HG03575 (cell line): ENCODE measurements at regions not wholly inside any gene's neighbourhood (a gene's known extent, or its start where the extent isn't known, plus 50 kb on each side); places are given as distances from the start of the nearest gene placed in this dataset.

Source experiments
- ATAC-seq: cut with Tn5 transposase; IDR thresholded peaks from one replicate; pipeline ENCODE4 v1.9.1; 2021; ENCODE audit not compliant: unreplicated experiment, insufficient number of reproducible peaks, low FRiP score; ENCODE audit errors: extremely low read depth

DNA sequence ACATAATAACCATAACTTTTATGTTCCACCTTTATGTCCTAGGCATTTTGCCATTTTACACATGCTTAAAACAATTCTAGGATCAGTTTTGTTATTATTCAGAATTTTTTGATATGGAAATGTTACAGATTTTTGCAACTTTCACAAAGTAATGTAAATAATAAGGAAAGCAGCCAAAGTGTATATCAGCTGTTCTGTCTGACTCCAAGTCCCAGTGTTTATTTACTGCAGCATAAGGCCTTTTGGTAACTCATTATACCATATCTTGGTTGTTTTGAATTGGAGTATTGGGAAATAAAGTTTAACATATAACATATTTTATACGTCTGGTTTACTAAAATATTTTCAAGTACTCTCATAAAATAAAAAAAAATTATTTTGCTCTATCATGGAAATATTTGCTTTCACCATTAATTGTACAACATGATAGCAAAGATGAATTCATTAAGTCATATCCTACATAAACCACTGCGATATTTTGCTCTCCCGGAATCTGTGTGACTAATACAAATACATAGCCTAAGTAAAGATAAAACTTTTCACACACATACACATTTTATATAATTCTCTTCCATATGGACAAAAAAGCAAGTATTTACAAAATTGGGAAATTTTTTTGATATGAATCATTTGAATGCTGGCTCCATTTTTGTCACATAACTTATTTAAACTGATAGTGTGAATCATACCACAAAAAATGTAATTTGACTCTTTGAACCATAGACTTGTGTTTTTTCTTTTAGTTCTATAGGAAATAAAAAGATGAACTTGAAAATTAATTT is 399.0 kb downstream of the PABPC4L start:
- no peak for ATAC-seq

DNA sequence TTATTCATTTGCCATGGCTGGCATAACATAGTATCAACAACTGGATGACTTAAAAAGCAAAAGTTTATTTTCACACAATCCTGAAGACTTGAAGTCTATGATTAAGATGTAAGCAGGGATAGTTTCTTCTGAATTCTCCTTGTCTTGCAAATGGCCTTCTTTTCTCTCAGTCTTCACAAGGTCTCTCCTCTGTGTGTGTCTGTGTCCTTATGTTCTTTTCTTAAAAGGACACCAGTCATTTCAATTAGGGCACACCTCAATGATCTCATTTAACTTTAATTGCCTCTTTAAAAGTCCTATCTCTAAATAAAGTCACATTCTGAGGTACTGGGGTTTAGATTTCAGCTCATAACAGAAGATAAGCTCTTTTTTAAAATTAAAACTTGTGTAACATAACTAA is 399.7 kb downstream of the PABPC4L start:
- ATAC-seq: no peak

DNA sequence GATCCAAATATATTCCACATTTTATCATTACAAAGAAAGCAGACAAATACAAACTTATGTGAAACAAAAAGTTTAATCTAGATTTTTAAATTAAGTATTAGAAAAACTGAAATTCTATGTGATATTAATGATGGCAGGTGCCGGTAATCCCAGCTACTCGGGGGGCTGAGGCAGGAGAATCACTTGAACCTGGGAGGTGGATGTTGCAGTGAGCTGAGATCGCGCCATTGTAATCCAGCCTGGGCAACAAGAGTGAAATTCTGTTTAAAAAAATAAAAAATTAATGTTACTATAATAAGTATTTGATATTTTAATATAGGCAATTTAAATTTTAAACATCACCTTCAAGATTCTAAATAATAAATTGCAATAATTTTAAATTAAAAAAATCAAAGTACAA is 400.6 kb downstream of the PABPC4L start:
- ATAC-seq: no peak

DNA sequence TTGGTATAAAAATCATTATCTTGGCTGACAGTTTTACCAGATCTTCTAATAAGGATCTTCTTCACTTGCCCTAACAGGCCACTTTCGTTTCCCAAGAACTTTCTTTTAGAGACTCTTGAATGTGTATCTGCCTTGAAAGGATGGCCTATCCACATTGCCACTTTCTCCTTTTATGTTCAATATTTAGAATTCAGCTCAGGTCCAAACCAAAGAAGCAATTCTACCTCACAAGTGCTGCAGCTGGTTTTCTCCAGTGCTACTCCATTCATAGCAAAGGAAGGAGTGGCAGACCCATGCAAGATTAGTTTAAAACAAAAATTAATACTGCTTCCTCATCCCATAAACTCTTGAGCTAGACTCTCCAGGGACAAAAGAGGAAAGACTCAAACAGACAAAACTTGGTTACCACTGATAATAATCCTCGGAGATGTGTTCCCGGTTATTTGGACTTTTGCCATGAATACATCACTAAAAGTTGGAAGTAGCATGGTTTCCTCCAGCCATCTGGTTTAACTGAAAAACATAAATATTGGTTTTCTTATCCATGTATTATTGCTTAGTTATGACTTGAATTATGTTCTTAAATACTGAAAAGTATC is 401.8 kb downstream of the PABPC4L start:
- ATAC-seq: no peak

GRCh38 chr4:133777661-133778060 is 423.9 kb downstream of the PABPC4L start:
- ATAC-seq: no peak

GRCh38 chr4:133776961-133777360 is 424.6 kb downstream of the PABPC4L start:
- ATAC-seq: no peak

DNA sequence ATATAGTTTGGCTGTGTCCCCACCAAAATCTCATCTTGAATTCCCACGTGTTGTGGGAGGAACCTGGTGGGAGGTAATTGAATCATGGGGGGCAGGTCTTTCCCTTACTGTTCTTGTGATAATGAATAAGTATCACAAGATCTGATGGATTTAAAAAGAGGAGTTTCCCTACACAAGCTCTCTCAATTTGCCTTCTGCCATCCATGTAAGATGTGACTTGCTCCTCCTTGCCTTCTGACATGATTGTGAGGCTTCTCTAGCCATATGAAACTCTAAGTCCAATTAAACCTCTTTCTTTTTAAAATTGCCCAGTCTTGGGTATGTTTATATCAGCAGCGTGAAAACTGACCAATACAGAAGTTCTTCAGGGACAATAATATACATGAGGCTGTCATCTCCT is 425.1 kb downstream of the PABPC4L start:
- ATAC-seq: no peak

DNA sequence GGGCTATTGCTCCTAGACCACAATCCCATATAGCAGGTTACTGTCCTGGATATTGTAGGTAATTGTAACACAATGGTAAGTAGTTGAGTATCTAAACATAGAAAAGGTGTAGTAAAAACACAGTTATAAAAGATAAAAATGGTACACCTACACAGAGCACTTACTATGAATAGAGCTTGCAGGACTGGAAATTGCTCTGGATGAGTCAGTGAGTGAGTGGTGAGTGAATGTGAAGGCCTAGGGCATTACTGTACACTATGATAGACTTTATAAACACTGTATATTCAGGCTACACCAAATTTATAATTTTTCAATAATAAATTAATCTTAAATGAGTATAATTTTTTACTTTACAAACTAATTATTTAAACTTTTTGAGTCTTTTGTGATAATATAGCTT is 425.7 kb downstream of the PABPC4L start:
- ATAC-seq: no peak

- ATAC-seq: no peak
Measured at GRCh38 chr4:133775469-133775868, 426.1 kb downstream of the PABPC4L start.

GRCh38 chr4:133759428-133759827 is 442.2 kb downstream of the PABPC4L start:
- ATAC-seq: no peak

DNA sequence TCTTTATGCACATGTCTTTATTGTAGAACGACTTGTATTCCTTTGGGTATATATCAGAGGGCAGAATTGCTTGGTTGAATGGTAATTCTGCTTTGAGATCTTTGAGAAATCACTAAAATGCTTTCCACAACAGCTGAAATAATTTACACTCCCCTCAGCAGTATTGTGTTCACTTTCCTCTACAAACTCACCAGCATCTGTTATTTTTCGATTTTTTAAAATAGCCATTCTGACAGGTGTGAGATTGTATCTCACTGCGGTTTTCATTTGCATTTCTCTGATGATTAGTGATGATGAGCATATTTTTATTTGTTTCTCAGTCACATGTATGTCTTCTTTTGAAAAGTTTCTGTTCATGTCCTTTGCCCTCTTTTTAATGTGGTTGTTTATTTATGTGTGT is 459.8 kb downstream of the PABPC4L start:
- no peak for ATAC-seq

GRCh38 chr4:133720001-133720400 is 481.6 kb downstream of the PABPC4L start:
- ATAC-seq: no peak

GRCh38 chr4:133719098-133719497 is 482.5 kb downstream of the PABPC4L start:
- ATAC-seq: no peak

DNA sequence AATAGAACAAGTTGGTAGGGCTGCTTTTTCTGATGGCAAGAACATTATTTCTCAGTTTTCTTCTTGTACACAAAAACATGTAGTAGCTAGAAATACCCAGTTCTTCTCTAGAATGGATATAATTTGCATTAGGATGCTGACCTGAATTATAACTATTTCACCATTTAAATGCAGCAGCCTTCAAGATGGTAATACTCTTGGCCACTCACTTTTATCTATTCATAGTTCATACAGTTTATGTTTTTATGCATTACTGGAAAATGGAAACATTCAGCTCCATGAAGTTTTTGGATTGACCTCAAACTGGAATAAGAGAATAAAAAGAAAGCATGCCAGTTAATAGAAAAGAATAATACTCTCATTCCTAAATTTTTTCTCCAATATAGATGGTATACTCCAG is 487.4 kb downstream of the PABPC4L start:
- no peak for ATAC-seq

DNA sequence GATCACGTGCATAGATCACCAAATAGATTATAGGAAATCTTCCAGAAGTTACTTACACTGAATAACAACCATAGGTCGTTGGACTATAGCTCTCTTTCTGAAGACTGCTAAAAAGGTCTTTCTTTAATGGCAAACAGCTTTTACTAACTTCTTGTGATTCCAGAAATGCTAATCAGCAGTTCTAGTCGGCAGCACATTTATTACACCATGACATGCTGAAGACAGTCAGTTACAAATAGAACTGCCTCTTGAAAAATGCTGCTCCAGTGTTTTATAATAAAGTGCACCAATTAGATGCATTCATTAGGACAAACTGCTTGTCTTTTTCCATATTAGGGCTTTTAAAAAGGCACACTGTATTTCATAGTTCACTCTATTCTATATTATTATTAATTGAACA is 488.2 kb downstream of the PABPC4L start:
- no peak for ATAC-seq

DNA sequence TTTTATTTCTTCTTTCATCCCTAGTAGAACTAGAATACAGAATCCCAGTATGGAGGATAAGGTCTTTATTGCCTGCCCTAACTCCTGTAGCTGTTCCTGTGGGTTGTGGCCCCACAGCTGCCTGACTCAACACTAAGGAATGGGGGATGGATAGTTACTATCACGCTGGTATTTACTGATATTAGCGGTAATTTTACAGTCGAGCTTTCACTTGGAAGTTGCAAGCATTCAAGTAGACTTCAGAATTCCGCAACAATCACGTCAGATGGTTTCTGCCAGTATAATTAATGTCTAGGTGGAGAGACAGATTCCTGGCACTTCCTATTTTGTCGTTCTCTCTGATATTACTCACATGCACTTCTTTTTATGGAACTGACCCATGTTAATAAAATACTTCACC is 489.8 kb downstream of the PABPC4L start:
- no peak for ATAC-seq

DNA sequence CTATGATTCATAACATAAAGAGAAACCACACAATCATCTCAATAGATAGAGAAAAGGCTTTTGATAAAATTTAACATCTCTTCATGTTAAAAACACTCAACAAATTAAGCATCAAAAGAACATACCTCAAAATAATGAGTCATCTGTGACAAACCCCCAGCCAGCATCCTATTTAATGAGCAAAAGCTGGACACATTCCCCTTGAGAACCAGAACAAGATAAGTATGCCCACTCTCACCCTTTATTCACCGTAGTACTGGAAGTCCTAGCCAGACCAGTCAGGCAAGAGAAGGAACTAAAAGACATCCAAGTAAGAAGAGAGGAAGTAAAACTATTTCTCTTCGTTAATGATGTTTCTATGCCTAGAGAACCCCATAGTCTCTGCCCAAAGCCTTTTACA is 507.2 kb downstream of the PABPC4L start:
- no peak for ATAC-seq

- no peak for ATAC-seq
Measured at GRCh38 chr4:133683967-133684366, 517.6 kb downstream of the PABPC4L start.

GRCh38 chr4:133668061-133668851 is 519.2 kb downstream of the PCDH10 start:
- no peak for ATAC-seq

- no peak for ATAC-seq
Measured at GRCh38 chr4:133647206-133647605, 498.1 kb downstream of the PCDH10 start.
